H1 (cell line): ENCODE measurements at regions not wholly inside any gene's neighbourhood (a gene's known extent, or its start where the extent isn't known, plus 50 kb on each side); places are given as distances from the start of the nearest gene placed in this dataset.

Experiments
- CHD2 ChIP-seq: IDR thresholded peaks from 2 replicates; pipeline ENCODE4 v1.6.1; 2012; ENCODE audit warnings: low read length, improper control_type of control experiment
- CTCF ChIP-seq, 3 experiments: IDR thresholded peaks; 1 replicate in 2 of 3; 2 replicates in 1 of 3; pipeline versions ENCODE4 v1.5.1 to v1.6.1; 2011; ENCODE audit warnings: low read length in 3 of 3, mild to moderate bottlenecking in 3 of 3, inconsistent platforms in 2 of 3, low read depth in 1 of 3, moderate library complexity in 1 of 3; ENCODE audit not compliant: insufficient read depth in 1 of 3; ENCODE audit errors: control extremely low read depth in 1 of 3
- EZH2 ChIP-seq: fragments of 200-600 bp; sonication (generic); IDR thresholded peaks from 2 replicates; pipeline ENCODE4 v1.7.1; 2012; ENCODE audit warnings: low read depth, mild to moderate bottlenecking, moderate library complexity, low read length, inconsistent platforms; ENCODE audit not compliant: severe bottlenecking
- MAX ChIP-seq: IDR thresholded peaks from 2 replicates; pipeline ENCODE4 v1.6.1; 2012; ENCODE audit warnings: inconsistent platforms
- POLR2A ChIP-seq, 2 experiments: IDR thresholded peaks; 1 replicate in 1 of 2; 2 replicates in 1 of 2; pipeline ENCODE4 v1.6.1; 2011; ENCODE audit warnings: low read depth in 2 of 2, low read length in 2 of 2, mild to moderate bottlenecking in 2 of 2; ENCODE audit errors: control extremely low read depth in 1 of 2
- POLR2AphosphoS5 ChIP-seq: IDR thresholded peaks from 2 replicates; pipeline ENCODE4 v1.6.1; 2011; ENCODE audit warnings: low read depth, low read length

GRCh38 chr4:77525538-77525937 is 80.1 kb upstream of the CXCL13 start:
- TF ChIP-seq EZH2 (no peak), CTCF (IDR thresholded peaks at IDR 0.05; ENCODE audit: control extremely low read depth in 1 of 3, insufficient read depth in 1 of 3, low read depth in 1 of 3, low read length in 3 of 3) (no peak), POLR2AphosphoS5 (no peak), POLR2A (IDR thresholded peaks at IDR 0.05; ENCODE audit: control extremely low read depth in 1 of 2, low read depth in 2 of 2, low read length in 2 of 2) (no peak), CHD2 (no peak), MAX (no peak)
